Globus pallidus (tissue), 1 donor: ENCODE measurements at regions not wholly inside any gene's neighbourhood (a gene's known extent, or its start where the extent isn't known, plus 50 kb on each side); places are given as distances from the start of the nearest gene placed in this dataset.

ENCODE experiments used
- DNase-seq: peaks from one replicate; pipeline ENCODE4 v3.0.0-alpha.2; 2015; ENCODE audit warnings: low spot score

DNA sequence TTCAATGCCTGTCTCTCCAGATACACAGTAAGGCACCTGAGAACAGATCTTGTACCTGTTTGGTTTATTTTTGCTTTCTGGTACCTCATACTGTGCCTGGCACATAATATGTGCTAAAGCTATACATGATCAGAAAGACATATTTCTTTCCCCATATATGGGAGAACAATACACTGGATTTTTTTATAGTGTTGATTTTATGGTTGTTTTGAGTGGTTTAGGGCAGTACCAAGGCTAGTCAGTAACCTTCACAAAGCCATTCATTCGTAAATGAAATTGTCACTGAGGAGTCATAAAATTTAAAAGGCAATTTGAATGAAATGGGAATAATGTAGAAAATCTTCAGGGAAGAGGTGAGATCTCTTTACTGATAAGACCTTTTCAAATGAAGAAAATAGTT, 810.2 kb downstream of the TUSC7 start:
- no peak for DNase-seq

DNA sequence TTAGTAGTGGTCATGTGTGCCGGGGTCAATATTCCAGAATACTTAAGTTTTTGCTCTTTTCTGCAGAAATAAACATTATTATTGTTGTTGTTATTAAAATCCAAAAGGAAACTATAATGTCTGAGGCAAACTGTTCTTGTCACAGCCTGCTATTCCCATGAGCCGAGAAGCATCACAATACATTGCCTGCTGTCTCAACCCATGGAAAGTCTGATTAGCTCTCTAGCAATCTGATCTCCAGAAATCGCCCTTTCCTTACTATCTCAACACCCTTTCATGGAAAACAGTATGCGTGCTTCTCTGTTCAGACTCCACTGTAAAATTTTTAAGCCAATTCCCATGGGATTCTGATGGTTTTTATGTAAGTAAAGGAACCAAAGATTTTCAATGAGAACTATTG, 811.0 kb downstream of the TUSC7 start:
- no peak for DNase-seq

DNA sequence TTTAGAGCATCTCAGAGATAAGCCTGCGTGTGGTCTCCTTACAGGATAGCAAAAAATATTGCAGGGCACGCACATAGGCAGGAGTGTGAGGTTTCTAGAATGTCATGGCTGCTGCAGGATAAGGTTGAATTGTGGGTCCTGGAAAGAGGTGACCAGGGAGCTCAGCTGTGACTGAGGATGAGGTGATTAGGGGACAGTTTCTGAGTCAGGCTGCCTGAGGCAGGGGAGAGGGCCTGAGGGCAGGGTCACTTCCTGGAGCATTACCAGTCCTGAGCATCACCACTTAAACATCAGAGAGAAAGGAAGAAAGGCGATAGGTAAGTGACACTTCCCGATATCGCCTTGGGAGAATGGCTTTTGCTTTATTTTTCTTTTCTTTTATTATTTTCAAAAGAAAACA, 813.8 kb downstream of the TUSC7 start:
- no peak for DNase-seq

DNA sequence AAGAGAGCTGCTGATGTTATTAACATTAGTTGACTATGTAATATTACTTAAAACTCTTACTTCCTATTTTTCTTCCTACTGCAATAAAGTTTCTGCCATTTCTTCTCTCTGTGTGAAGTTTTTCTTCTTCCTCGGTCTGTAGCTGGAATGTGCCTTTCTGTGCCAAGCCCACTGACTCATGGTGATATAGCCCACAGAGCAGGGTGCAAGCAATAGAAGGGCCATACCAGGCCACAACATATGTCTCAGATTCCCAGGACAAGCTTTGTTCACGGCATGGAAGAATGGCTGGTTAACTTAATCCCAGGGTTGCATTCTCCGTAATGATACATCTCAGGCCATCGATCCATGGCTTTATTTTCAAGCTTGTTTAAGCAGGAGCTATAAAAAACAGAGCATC, 815.3 kb downstream of the TUSC7 start:
- DNase-seq = no peak

DNA sequence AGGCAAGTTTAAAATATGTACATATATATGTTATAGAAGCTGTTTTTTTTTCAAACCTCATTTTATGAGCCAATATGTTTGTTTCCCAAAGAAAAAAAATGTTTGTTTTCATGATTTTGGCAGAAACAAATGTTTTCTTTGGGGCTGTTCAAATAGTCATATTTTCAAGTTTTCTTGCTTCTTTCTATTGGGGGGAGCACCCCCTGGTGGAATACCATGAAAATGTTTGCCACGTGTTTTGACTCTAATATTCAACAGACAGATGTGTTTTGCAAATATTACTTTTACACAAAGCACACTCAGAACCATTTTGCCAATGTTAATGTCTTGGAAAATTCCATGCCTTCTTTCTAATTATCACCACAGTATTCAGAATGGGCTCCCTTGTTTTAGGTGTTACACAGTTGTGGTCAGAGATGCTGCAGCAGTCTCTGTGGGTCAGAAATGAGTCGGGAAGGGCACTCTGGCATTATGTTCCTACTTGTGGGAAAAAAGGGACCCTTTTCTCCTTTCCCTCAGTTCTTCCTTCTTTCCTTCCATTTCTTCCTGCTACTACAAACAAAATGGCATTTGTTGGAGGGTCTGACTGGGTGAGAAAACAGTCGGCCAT, 817.0 kb downstream of the TUSC7 start:
- DNase-seq = peak; percentile 74

DNA sequence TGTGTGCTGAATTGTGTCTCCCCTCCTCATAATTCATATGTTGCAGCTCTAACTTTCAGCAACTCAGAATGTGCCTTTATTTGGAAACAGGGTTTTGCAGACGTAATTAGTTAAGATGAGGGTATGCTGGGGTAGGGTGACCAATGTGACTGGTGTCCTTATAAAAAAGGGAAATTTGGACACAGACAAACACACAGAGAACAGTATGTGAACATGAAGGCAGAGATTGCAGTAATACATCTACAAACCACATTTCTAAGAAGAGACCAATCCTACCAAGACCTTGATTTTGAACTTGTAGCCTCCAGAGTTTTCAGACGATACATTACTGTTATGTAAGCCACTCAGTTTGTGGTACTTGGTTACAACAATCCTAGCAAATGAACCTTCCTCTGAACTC, 817.8 kb downstream of the TUSC7 start:
- DNase-seq = no peak

DNA sequence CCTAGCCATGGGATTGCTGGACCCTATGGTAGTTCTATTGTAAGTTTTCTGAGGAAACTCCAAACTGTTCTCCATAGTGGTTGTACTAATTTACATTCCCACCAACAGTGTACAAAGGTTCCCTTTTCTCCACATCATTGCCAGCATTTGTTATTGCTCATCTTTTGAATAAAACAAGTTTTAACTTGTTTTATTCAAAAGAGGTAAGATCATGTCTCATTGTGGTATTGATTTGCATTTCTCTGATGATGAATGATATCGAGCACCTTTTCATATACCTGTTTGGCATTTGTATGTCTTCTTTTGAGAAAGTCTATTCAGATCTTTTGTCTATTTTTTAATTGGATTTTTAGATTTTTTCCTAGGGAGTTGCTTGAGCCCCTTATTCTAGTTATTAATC, 819.1 kb downstream of the TUSC7 start:
- no peak for DNase-seq

DNA sequence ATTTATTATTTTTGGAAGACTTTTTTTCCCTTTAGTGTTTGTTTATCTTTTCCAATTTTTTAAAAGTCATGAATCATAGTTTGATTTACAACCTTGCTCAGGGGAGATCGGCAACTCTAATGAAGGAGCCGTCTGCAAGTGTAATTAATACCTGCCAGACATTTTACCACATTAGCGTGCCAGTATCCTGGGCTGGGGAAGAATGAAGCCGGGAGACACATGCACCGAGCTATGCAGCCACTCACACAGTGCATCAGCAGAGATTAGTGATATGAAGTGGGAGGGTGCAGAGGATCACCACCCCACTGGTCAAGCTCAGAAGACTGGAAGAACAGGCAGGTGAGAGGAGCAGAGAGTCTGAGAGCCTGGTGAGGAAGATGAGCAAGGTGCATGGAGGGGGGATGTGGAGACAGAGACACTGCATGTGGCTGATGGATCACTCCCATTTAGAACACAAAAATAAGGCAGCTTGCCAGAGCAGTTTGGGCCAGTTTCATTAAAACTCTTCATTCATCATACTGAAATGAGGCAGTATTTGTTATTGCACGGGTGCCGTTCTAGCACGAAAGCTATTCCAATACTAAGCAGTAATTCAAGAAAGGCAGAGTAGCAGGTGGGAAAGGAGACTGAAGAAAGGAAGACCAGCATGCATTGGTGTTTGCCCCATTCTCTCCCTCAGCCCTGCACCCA, 821.6 kb downstream of the TUSC7 start:
- no peak for DNase-seq

DNA sequence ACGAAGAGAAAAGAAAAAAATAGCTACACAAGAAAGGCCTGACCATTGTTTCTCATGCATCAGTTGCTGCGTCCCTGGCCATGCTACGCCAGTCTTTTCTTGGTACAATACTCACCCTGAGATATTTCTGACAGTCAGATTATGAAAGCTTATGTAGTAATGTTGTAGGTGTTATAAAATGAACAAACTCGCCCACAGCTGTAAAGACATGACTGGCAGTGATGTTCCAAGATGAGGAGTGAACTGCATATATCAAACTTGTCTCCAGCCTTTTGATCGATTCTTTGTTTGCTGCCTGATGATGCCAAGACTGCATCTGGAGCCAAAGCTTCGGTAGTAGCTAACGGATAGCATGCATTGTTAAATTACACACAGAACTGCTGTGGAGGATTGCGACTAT, 822.7 kb downstream of the TUSC7 start:
- DNase-seq = no peak

DNA sequence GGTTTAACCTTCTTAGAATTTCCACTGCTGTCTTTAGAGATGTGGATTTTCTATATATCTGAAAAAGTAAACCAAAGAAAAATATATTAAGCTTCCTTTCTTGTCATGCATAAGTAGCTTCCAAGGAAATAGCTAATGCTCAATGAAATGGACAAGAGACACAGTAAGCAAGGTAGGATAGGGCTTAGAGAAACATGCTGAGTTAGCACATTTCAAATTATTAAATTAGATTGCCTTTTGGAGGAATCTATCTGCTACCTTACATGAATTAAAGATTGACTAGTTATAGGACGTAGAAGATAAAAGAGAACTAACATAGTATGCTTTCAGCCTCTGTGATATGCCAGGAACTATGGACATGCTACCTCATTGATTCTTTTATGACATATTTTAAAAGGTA, 824.6 kb downstream of the TUSC7 start:
- no peak for DNase-seq

DNA sequence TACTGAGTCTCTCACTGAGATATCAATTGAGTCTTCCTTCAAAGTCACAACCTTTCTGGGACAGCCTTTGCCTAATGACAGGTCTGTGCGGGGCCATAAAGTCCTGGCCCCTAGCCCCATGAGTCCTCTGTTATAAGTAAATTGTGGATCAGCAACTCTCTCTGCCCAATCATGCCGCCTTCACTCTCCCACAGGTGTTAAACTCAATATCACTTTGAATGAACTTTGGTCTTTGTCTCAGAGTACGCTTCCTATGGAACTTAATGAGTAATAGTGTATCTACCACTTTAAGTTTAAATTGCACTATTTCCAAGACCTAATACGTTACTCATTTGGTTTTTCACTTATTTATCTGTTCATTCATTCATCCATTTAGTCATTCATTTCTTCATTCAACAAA, 826.4 kb downstream of the TUSC7 start:
- DNase-seq = no peak

DNA sequence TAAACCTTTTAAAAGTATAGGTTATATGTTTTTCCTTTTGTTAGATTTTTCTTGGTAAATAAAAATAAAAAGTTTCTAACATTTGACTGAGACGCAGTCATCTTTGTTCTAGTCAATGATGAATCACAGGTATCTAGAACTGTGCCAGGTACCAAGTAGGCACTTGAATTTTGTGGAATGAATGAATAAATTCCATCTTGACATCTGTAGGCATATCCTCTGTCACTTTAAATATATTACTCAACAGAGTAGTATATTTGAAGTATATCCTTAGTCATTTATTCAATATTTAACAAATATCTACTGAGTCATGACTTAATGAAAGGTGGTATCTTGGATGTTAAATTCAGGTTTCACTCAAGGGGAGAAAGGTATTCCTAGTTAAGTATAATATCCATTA, 828.4 kb downstream of the TUSC7 start:
- no peak for DNase-seq

DNA sequence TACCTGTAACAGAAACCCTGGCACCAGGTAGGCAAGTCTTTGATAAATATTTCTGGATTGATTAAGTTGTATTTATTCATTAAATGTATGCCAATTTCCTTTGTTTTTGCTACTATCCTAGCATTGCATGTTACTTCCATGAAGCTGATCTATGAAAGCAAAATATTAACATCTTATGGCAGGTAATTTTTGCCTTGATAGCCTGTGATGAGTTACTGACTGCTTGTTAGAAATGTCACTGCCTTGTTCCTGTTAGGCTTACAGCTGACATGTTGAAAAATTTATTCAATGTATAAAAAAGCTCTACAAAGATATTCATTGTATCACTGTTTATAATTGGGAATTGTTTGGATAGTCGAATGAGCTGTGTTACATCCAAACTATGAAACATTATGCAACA, 830.1 kb downstream of the TUSC7 start:
- no peak for DNase-seq

DNA sequence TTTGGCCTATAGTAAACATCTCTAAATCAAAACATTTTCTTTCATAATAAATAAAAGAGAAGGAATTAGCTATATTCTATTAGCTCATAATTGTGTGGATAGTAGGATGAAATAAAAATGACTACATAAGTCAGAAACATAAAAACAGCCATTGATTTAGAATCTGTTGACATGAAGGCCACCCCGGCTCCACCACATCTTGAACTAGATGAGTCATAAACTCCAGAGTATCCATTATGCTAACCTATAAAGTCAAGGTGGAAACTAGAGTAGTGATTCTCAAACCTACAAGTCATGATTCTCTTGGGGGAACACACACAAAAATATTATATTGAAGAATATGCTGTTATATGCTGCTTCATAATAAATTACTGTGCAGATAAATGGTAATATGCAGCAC, 831.0 kb downstream of the TUSC7 start:
- no peak for DNase-seq

DNA sequence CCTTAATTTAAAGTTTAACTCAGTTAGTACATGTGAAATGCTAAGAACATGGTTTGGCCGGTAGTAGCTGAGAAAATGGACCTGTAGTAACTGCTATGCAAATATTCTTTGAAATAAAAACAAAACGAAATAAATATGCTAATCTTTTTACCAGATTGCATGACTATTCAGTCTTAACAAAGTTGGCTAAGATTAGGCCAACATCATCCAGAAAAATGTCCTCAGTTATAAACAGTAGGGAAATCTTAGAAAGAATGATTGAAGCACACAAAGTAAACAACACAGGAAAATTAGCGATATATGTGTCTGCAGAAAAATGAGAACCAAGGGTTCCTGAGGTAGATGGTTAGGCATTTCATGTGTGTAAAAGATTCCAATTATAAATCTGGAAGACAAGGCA, 832.1 kb downstream of the TUSC7 start:
- DNase-seq = no peak

DNA sequence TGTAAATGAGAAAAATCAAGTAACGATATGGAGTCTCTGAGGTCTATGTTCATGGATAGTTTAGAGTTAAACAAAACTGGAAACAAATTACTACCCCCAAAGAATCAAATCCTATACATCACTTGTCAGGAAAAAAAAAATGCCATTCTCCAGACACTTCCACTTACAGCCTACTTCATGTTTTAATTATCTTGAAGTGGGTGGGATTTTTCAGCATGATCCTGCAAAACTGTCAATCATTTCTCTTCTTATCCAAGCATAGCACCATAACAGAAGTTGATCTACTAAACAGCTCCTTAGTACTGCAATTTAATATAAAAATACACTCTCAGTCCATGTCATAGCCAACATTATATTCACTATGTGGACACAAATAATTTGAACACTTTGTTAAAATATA, 833.9 kb downstream of the TUSC7 start:
- no peak for DNase-seq

DNA sequence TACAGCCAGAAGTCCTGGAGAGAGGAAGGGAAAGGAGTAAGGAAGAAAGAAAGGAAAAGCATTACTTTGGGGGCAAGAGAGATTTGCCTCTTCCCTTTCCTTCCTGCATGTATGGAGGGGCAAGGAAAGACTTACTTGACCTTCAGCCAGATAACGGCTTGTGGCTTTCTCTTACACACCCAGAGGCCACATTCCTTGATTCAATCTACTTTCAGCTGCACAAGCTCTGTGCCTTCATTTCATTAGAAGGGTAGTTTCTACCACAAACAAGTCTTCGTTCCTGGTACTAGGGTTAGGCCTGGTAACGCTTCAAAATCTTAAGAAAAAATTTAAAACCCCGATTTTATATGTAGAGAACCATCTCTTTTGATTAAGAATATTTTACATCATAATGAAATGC, 835.9 kb downstream of the TUSC7 start:
- DNase-seq = no peak

DNA sequence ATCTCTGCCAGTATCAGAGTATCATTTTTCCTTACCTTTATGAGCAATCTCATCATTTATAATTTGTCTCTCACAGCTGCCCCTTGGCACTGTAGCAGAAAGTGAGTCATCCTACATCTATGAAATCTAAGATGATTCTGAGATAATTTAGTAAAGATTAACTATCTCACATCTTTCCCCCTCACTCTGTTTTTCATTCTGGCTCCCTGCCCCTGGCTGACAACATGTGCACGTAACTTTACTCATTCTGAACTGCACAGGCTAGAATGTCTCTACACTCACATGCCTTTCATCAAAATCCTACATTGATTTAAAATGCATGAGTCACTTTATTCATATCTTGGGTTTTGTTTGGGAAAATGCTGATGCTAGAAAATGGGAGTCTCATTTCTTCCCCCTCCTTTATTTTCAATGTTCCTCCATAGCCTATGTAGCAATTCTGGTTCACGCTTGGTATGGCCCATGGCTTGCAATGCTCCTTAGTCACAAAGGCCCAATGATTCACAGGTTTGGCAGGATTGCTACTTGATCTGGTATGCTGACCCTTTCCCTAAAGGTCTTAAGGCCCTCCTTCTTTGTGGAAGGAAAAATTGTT, 838.5 kb downstream of the TUSC7 start:
- DNase-seq = no peak

DNA sequence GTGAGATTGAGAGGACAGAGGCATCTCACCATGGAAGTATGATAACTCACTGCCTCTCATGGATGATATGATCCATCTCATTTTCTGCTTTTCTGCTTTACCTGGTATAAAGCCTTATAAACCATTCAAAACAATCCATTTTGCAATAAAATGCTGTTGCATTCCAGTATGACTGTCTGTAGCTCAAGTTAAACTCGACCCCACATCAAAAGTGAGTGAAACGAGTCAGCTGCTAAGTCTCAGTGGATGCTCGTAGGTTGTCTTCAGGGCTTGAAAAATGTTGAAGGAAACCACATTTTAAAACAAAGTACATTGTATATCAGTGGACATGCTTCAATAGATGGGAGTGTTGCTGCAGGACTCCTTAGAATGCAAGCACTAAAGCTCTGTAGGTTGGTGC, 839.0 kb downstream of the TUSC7 start:
- DNase-seq = no peak

DNA sequence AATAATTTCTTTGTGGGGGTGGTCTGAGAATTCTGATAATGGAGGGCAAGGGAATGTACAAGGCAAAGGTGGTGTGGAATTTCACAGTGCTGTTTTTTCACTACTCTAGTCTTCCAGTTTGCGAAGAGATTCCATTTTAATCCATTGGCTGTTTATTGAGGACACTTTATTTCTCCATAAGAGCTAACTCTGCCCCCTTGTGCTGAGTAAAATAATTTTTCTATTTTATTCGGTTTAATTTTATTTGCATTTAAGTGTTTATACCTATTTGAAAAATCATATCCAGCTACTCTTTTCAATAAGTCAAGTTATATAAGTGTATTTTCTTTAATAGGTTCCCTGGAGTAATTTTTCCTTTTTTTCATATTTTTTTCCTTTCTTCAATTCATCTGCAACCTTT, 840.1 kb downstream of the TUSC7 start:
- DNase-seq = no peak

DNA sequence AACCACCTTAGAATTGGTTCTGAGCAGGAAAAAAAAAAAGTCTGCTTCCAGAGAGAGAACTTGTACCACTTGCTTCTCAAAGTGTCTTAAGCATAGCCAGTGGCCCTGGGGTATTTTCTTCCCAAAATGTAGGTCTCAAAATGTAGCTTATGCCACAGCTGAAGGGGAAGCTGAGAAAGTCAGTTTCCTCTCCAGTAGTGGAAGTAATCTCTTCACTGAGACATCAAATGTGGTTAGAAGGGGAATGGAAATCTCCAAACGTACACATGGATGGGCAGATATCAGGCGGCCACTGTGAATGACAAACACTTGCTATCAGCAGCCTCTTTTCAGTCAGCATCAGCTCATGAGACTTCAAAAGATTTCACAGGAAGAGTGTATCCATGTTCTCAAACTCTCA, 841.2 kb downstream of the TUSC7 start:
- DNase-seq = no peak

DNA sequence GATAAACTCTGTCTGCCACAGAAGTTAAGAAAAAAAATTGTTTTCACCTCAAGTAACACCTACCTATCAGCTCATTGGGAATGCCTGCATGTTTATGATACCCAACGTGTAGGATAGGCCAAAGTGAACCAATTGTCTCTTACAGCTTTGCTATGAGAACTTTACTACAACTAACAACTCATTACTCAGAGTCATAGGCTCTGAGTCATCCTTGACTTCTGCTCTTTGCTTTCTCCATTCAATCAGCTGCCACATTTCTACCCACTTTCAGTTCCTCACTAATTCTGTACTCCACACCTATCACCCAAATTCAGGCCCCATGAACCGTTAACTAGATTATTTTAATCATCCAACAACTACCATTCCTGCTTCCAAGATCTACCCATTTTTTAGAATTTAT, 843.9 kb downstream of the TUSC7 start:
- no peak for DNase-seq

DNA sequence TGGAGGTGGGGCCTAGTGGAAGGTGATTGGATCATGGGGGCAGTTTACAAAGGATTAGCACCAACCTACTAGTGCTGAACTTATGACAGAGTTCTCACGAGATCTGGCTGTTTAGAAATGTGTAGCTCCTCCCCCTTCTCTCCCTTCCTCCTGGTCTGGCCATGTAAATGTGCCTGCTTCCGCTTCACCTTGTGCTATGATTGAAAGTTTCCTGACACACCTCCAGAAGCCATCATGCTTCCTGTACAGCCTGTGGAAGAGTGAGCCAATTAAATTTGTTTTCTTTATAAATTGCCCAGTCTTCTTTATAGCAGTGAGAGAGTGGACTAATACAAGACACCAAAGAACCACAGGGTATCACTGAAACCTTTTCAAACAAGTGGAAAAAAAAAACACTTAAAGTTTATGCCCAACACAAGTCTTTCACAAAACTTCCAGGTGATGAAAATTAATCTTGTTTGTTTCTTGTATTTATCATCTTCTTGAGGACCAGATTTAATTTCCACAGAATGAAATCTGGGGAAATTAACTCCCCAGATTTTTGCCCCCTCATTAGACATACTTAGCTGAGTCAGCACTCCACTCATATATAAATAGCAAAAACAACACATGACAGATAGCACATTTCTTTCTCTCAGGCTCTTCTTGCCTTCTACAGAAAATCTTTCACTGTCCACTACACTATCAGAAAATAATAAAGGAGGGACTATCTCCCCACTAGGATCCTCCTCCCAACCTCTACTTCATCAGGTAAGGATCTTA, 847.2 kb downstream of the TUSC7 start:
- DNase-seq = no peak
